GM18858 (cell line): ENCODE measurements at regions not wholly inside any gene's neighbourhood (a gene's known extent, or its start where the extent isn't known, plus 50 kb on each side); places are given as distances from the start of the nearest gene placed in this dataset.
A peak's percentile ranks its signal among the peaks of the same experiment; 100 is the strongest.
"Not testable (repeated sequence)": the region's sequence is repeated elsewhere in the genome, so short reads cannot be mapped to it uniquely, and the experiment has no call there.

Experiments used
- ATAC-seq: cut with Tn5 transposase; IDR thresholded peaks from one replicate; pipeline ENCODE4 v1.9.1; 2021; ENCODE audit not compliant: unreplicated experiment

GRCh38 chr6:145081677-145082076 lies 653.6 kb downstream of the EPM2A start:
- ATAC-seq = no peak

DNA sequence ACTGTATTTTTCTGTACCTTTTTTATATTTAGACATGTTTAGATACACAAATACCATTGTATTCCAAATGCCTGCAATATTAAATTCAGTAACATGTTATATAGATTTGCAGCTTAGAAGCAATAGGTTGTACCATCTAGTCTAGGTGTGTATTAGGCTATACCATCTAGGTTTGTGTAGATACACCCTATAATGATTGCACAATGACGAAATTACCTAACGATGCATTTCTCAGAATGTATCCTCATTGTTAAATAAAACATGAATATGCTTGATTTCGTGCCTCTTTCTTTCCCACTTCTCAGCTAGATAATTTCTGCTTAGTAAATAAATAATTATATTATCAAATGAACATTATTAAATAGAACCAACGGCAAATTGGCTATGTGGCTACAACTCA lies 653.0 kb downstream of the EPM2A start:
- ATAC-seq = no peak

- no peak for ATAC-seq
These were observed 649.1 kb downstream of the EPM2A start for GRCh38 chr6:145086197-145086596.

- peak; percentile 79 for ATAC-seq
These were observed 648.3 kb downstream of the EPM2A start for GRCh38 chr6:145087034-145087433.

- no peak for ATAC-seq
These were observed 644.3 kb downstream of the EPM2A start for GRCh38 chr6:145090801-145091585.

- no peak for ATAC-seq
These were observed 643.7 kb downstream of the EPM2A start for GRCh38 chr6:145091586-145092142.

DNA sequence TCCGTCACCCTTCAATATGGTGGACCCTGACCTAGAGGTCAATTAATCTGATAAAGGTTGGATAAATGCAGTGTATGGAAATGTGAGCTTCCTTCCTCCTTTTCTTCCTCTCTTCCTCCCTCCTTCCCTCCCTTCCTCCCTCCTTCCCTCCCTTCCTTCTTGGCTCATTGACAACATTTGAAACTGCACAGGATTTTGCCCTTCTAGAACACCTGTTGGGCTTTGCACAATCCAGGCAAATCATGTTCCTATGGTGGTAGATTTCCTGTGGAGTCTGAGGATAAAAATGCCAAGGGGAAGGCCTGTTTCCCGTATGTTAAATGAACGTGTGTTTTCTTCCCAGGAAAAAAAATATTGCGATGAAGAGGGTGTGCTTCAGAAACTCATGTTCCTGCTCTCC lies 642.8 kb downstream of the EPM2A start:
- ATAC-seq = no peak

- ATAC-seq = no peak
These were observed 642.1 kb downstream of the EPM2A start for GRCh38 chr6:145093226-145093625.

GRCh38 chr6:145096846-145097245 lies 638.5 kb downstream of the EPM2A start:
- ATAC-seq = no peak

- ATAC-seq = not testable (repeated sequence)
These were observed 637.2 kb downstream of the EPM2A start for GRCh38 chr6:145098127-145098526.

GRCh38 chr6:145099713-145100112 lies 635.6 kb downstream of the EPM2A start:
- no peak for ATAC-seq

DNA sequence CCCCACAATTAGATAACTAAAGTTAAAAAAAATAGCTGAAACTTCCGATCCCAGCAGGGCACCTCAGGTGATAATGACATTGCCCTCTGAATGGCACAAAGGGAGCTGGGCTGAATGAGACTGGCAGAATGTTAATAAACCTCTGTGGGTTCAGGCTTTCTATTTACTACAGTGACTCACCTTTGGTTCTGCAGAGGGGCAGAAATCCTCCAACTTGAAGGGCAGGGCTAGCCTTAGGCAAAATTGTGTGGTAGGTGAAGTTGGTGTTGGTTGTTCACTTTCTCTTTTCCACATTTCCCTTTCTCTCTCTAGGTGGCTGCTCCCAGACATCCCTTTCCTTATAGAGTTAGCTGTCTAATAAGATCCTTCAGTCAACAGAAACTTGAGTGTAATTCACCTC lies 625.2 kb downstream of the EPM2A start:
- ATAC-seq = no peak

GRCh38 chr6:145111407-145111806 lies 623.9 kb downstream of the EPM2A start:
- ATAC-seq = not testable (repeated sequence)

DNA sequence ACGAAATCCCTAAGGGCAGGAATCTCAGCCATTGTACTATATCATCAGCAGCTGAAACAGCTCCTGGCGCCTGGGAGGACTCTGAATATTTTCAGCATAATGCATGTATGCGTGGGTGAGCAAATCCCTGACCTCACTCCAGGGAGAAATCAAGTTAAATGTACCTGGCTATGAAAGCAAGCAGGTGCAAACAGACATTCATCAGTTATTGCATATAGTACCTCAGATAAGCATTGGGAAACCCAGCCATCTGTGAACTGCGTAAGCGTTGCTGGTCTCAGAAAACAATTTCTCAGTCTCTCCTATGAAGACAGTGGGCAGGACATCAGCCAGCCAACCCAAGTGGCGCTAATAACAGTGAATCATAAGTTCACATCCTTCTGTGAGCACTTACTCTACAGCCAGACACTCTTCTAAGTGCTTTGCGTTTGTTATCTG lies 622.6 kb downstream of the EPM2A start:
- no peak for ATAC-seq

DNA sequence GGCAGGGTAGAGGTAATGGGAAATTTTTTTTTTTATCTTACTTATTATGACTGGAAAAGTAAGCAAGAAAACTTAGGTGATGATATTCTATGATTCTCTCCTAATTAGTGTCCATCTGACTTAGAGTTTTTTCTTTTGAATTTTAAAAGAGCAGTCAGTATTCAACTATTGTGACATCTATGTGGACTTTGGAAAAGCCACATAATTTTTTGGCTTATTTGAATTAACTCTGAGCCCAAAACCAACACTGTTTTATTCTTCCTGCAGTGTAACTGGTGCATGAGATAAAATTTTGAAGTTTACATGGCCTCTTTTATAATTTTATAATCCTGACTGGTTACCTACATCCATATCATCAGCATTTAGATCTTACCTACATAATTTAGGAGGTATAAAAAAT lies 619.7 kb downstream of the EPM2A start:
- ATAC-seq = no peak

GRCh38 chr6:145116591-145117178 lies 618.6 kb downstream of the EPM2A start:
- no peak for ATAC-seq

- ATAC-seq = no peak
These were observed 617.1 kb downstream of the EPM2A start for GRCh38 chr6:145118224-145118623.

DNA sequence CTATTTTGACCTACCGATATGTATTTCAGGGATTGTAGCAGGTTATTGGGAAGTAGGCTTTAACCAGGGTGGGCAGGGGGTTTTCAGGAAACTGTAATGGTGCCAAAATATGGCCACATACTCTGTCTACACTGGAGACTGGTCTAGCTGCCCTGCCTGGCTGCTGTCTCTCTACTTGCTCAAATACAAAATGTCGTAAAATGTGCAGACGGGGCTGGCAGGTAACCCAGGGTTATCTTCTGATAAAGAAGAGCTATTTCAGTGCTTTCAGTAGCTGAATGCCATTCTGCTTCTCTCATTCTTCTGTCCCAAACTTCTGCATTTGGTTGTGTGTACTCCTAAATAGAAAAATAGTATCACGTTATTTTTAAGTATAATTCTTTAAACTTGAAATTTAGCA lies 616.2 kb downstream of the EPM2A start:
- no peak for ATAC-seq

- no peak for ATAC-seq
These were observed 602.6 kb downstream of the EPM2A start for GRCh38 chr6:145132709-145133108.

DNA sequence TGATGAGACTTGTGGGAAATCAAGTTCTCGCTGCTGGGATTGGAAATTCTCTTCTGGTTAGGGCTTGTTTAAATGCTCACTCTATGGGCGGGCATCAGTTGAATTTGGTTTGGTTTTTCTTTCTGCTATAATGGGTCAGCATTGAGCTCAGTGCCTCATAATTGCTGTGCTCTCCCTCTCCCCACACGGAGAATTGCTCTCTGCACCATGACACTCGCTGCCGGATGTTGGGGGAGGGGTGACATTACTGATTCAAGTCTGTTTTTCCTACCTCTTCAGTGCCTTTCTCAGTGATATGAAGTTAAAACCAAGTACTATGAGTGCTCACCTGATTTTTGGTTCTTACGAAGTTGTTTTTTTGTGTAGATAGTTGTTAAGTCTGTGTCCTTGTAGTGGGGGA lies 599.6 kb downstream of the EPM2A start:
- ATAC-seq = no peak

DNA sequence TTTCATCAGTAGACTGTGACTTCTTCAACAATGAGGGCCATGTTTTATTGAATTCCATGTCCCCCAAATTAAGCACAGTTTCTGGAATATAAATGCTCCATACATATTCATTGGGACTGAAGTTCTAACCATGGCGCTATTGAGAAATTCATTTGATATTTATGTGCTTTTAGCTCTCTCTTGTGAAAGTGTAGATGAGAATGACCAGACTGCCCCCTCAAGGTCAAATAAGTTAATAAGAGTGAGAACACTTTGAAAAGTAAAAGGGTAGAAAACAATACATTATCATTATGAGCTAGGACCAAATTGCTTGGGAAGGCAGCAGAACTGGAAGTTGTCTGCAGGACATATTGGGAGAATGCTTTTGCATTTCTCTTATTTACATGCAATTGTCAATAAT lies 597.9 kb downstream of the EPM2A start:
- no peak for ATAC-seq

DNA sequence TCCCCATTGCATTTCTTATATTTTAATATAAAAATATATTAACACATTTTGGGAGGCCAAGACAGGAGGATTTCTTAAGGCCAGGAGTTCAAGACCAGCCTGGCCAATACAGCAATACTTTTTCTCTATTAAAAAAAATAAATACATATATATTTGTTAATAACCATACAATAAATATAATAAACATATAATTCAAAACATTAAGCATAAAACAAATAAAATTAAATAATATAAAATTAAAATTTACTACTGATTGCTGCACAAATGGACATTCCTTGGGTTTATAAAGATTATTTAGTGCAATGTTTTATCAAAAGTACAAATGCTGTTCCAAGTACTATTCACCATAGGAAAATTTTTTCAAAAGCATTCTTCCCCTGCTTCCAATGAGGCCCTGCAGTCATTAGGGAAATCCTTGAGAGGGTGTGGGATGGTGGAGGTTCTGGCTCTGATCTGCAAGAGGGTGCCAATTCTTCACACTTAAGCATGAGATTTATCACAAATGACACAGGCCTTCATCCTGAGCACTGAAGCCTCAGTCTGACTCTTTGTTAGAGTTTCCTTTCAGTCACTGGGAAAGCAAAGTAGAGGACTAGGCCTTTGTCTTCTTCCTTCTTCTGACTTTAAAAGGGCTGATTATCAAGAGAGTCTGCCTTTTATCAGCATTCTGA lies 596.7 kb downstream of the EPM2A start:
- ATAC-seq = no peak
